ENCODE measurements at regions not wholly inside any gene's neighbourhood (a gene's known extent, or its start where the extent isn't known, plus 50 kb on each side); places are given as distances from the start of the nearest gene placed in this dataset.

DNA sequence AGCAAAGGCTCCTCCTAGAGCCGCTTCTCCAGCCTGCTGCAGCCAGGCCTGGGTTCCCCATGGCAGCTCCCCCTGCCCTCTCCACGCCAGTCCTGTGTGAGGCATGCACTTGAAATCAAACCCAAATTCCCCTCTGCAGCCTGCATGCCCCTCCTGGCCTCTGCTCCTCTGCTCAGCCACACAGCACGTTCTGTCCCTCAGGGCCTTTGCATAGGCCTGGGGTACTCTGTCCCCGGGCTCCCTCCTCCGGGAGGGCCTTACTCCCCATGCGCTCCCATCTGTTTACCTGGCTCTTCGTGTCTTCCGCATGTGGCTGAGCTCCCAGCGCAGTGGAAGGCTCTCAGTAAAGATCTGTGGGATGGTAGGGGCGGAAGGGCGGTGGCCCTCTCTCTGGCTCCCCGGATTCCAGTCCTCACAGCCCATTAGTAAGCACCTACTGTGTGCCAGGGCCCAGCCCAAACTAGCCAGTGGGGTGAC lies 203.5 kb upstream of the IER5L start:
- TF ChIP-seq EZH2phosphoT487 (IDR thresholded peaks at IDR 0.05; ENCODE audit: borderline replicate concordance, low read length): no peak
- TF ChIP-seq CTCF (IDR thresholded peaks at IDR 0.05; ENCODE audit: low read depth, low read length, poor library complexity, severe bottlenecking): no peak

Data from DOHH2 (cell line).